OCI-LY7 (cell line): ENCODE measurements at regions not wholly inside any gene's neighbourhood (a gene's known extent, or its start where the extent isn't known, plus 50 kb on each side); places are given as distances from the start of the nearest gene placed in this dataset.

ENCODE experiments used
- BruUV-seq: library from RNA; stranded (reverse); fragments of 400-500 nt; replicated peaks from 2 replicates; lab custom pipeline; 2021; lab: Mats Ljungman, UMichigan
- CTCF ChIA-PET: fragments of 300-600 bp; sonication (Branson Sonifier 250); formaldehyde crosslinking; loops from one replicate; lab custom pipeline; 2022; ENCODE audit warnings: antibody characterized with exemption; ENCODE audit not compliant: unreplicated experiment; lab: Charles Lee
- POLR2A ChIA-PET: fragments of 300-600 bp; sonication (Branson Sonifier 250); formaldehyde crosslinking; loops from one replicate; lab custom pipeline; 2022; ENCODE audit warnings: antibody characterized with exemption; lab: Charles Lee
- DNase-seq: peaks from one replicate; pipeline ENCODE4 v3.0.0-alpha.2; 2015; ENCODE audit warnings: low spot score
- H2AFZ ChIP-seq: fragments of 200-600 bp; sonication (generic), shearing (Covaris generic); 2 replicates; pipeline ENCODE4 v1.6.1; 2014; ENCODE audit warnings: mild to moderate bottlenecking, antibody characterized with exemption, low read length, moderate library complexity
- H3K27ac ChIP-seq: fragments of 200-600 bp; sonication (generic); 2 replicates; pipeline ENCODE4 v1.5.1; 2014; ENCODE audit warnings: mixed run types, low read depth, mild to moderate bottlenecking, moderate library complexity, low read length, inconsistent platforms; ENCODE audit not compliant: poor library complexity, severe bottlenecking
- H3K36me3 ChIP-seq: fragments of 200-600 bp; sonication (generic); 2 replicates; pipeline ENCODE4 v1.6.1; 2014; ENCODE audit warnings: mild to moderate bottlenecking, antibody characterized with exemption, low read length, moderate library complexity, mixed read lengths; ENCODE audit not compliant: insufficient read depth
- H3K4me1 ChIP-seq: fragments of 200-600 bp; sonication (generic); 2 replicates; pipeline ENCODE4 v1.5.1; 2014; ENCODE audit warnings: mild to moderate bottlenecking, low read length; ENCODE audit not compliant: insufficient read depth, poor library complexity, severe bottlenecking
- H3K4me2 ChIP-seq: fragments of 200-600 bp; sonication (generic); 2 replicates; pipeline ENCODE4 v1.6.1; 2014; ENCODE audit warnings: mild to moderate bottlenecking, low read length
- H3K4me3 ChIP-seq: fragments of 200-600 bp; sonication (generic); 2 replicates; pipeline ENCODE4 v1.5.1; 2014; ENCODE audit warnings: mild to moderate bottlenecking, low read depth, low read length; ENCODE audit not compliant: poor library complexity, severe bottlenecking
- H3K79me2 ChIP-seq: fragments of 200-600 bp; sonication (generic); 2 replicates; pipeline ENCODE4 v1.6.1; 2016; ENCODE audit warnings: low read depth, mild to moderate bottlenecking, low read length, moderate library complexity, mixed read lengths; ENCODE audit not compliant: insufficient read depth
- H3K9me2 ChIP-seq: fragments of 200-600 bp; sonication (generic); 2 replicates; pipeline ENCODE4 v1.6.1; 2016; ENCODE audit warnings: mild to moderate bottlenecking, low read length, mixed read lengths; ENCODE audit not compliant: insufficient read depth
- H3K9me3 ChIP-seq: fragments of 200-600 bp; sonication (generic); 2 replicates; pipeline ENCODE4 v1.6.1; 2014; ENCODE audit warnings: mild to moderate bottlenecking, mixed run types, low read length, mixed read lengths
- H4K20me1 ChIP-seq: fragments of 200-600 bp; sonication (generic); 2 replicates; pipeline ENCODE4 v1.6.1; 2014; ENCODE audit warnings: mild to moderate bottlenecking, antibody characterized with exemption, low read length, moderate library complexity, mixed read lengths; ENCODE audit not compliant: insufficient read depth
- EZH2phosphoT487 ChIP-seq: fragments of 200-600 bp; sonication (generic); IDR thresholded peaks from 2 replicates; pipeline ENCODE4 v1.6.1; 2018; ENCODE audit warnings: low read depth, borderline replicate concordance, mild to moderate bottlenecking, mixed run types, antibody characterized with exemption, low read length, moderate library complexity, mixed read lengths
- intact Hi-C: fragments of 100-400 bp; cut with micrococcal nuclease; formaldehyde crosslinking; loops from one replicate; pipeline ENCODE4 v1.10.0; 2022; ENCODE audit not compliant: unreplicated experiment
- TF ChIP-seq, protein P1 (sequence below): fragments of 200-600 bp; sonication (generic); conservative IDR thresholded peaks from 2 replicates; pipeline ENCODE4 v1.5.1; 2014; ENCODE audit warnings: mild to moderate bottlenecking, antibody characterized with exemption, low read length, moderate library complexity, mixed read lengths

- intact Hi-C loops, result loop anchor here (2.0 to 10.0 kb wide), 5 partner anchors 71 to 555 kb away; partner anchors contain the start of genes ARID5B and EGR2
- Histone ChIP-seq H3K4me1 (peaks cover 47% of the 10 kb centered on the region), H3K4me3 (peak overlapping the region; percentile 14), H3K4me2 (peak overlapping the region; percentile 61), H3K79me2 (no peaks in the 10 kb centered on the region), H3K9me2 (no peaks in the 10 kb centered on the region), H2AFZ (peak overlapping the region; percentile 1; the same call in 1 of the 2 replicates), H3K9me3 (no peaks in the 10 kb centered on the region; the same call in 1 of the 2 replicates), H3K36me3 (no peaks in the 10 kb centered on the region), H4K20me1 (no peaks in the 10 kb centered on the region), H3K27ac (peak overlapping the region; percentile 80)
- TF ChIP-seq, protein P1, sequence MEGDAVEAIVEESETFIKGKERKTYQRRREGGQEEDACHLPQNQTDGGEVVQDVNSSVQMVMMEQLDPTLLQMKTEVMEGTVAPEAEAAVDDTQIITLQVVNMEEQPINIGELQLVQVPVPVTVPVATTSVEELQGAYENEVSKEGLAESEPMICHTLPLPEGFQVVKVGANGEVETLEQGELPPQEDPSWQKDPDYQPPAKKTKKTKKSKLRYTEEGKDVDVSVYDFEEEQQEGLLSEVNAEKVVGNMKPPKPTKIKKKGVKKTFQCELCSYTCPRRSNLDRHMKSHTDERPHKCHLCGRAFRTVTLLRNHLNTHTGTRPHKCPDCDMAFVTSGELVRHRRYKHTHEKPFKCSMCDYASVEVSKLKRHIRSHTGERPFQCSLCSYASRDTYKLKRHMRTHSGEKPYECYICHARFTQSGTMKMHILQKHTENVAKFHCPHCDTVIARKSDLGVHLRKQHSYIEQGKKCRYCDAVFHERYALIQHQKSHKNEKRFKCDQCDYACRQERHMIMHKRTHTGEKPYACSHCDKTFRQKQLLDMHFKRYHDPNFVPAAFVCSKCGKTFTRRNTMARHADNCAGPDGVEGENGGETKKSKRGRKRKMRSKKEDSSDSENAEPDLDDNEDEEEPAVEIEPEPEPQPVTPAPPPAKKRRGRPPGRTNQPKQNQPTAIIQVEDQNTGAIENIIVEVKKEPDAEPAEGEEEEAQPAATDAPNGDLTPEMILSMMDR, result no peak
- no peak for TF ChIP-seq EZH2phosphoT487
- ChIA-PET CTCF (interaction anchor here (0.5 to 2.0 kb wide), 3 partner anchors 10 to 1266 kb away, joined by 3 to 6 read pairs (median 4); no protein-coding TSS in a partner anchor), POLR2A (interaction anchor here (0.6 to 7.2 kb wide), 6 partner anchors 12 to 706 kb away, joined by 3 to 72 read pairs (median 3); no protein-coding TSS in a partner anchor)
- BruUV-seq, result no TSS peak
- peak; percentile 67 for DNase-seq
These were observed 83.4 kb downstream of the ZNF365 start for GRCh38 chr10:62457598-62457997.

DNA sequence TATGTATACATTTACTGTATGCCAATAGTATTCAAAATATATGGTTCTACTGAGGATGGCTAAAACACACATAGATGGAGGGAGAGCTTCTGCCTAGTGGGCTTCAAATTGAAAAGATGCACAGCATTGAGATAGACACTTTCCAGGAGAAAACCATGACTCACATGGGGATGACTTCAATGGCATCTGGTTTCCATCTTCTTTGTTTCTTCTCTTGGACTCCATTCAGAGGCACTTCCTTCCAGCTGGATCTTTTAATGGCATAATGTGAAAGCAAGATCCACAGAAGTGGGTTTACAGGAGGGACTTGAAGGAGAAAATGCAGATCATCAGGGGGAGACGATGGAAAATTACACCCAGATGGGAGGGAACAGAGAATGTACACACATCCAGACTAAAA lies 84.9 kb downstream of the ZNF365 start:
- POLR2A ChIA-PET, result interaction anchor here (0.6 to 7.2 kb wide), 9 partner anchors 8 to 1409 kb away, joined by 3 to 72 read pairs (median 3); no protein-coding TSS in a partner anchor
- intact Hi-C loops, result loop anchor here (5.0 to 10.0 kb wide), 4 partner anchors 358 to 557 kb away; partner anchors contain the start of genes ARID5B and EGR2
- H3K4me1 ChIP-seq, result peaks cover 47% of the 10 kb centered on the region
- H3K9me2 ChIP-seq, result no peaks in the 10 kb centered on the region
- H2AFZ ChIP-seq, result no peak overlapping the region
- no TSS peak for BruUV-seq
- no peak overlapping the region for H3K4me3 ChIP-seq
- CTCF ChIA-PET, result no interaction called here
- H3K9me3 ChIP-seq, result 0 out of 2 replicates have a peak, but pooled peaks cover 4% of the 10 kb centered on the region
- DNase-seq, result no peak
- H3K27ac ChIP-seq, result no peak overlapping the region
- no peak overlapping the region for H3K4me2 ChIP-seq
- no peak for TF ChIP-seq EZH2phosphoT487
- TF ChIP-seq, protein P1, result no peak
- H3K79me2 ChIP-seq, result no peaks in the 10 kb centered on the region
- no peaks in the 10 kb centered on the region for H4K20me1 ChIP-seq
- no peaks in the 10 kb centered on the region for H3K36me3 ChIP-seq

DNA sequence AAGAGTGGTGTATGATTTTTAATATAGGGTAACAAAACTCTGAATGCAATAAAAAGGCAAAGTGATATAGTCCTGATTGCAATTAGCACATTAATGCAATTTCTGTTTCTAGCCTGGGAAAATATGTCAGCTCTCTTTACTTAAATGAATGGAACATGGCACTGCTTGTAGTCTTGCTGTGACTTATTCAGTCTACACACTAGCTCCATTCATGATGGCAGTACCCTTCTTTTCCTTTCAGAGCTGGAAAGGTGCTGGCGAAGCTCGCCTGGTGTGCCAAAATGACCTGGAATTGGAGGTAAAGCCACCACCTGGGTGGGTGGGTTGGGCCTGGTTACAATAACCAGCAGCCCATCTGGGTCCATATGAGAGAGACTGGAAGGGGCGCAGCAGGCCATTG lies 85.3 kb downstream of the ZNF365 start:
- Histone ChIP-seq H3K4me2 (no peak overlapping the region), H4K20me1 (no peaks in the 10 kb centered on the region), H3K4me1 (peaks cover 47% of the 10 kb centered on the region), H3K36me3 (no peaks in the 10 kb centered on the region), H3K4me3 (no peak overlapping the region), H3K9me2 (no peaks in the 10 kb centered on the region), H2AFZ (no peak overlapping the region), H3K27ac (no peak overlapping the region), H3K79me2 (no peaks in the 10 kb centered on the region), H3K9me3 (0 out of 2 replicates have a peak, but pooled peaks cover 8% of the 10 kb centered on the region)
- no TSS peak for BruUV-seq
- intact Hi-C loops, result loop anchor here (5.0 to 10.0 kb wide), 4 partner anchors 358 to 557 kb away; partner anchors contain the start of genes ARID5B and EGR2
- TF ChIP-seq, protein P1, result no peak
- TF ChIP-seq EZH2phosphoT487, result no peak
- DNase-seq, result no peak
- ChIA-PET POLR2A (interaction anchor here (0.6 to 7.2 kb wide), 9 partner anchors 9 to 1409 kb away, joined by 3 to 72 read pairs (median 3); partner anchors contain the start of gene NRBF2), CTCF (no interaction called here)
